Body of pancreas (tissue), 4 donors: ENCODE measurements at regions not wholly inside any gene's neighbourhood (a gene's known extent, or its start where the extent isn't known, plus 50 kb on each side); places are given as distances from the start of the nearest gene placed in this dataset.

Experiments
- POLR2A ChIP-seq, 3 donors: fragments of 450-650 bp; IDR thresholded peaks; one replicate each; pipeline ENCODE4 v1.6.1; 2016; ENCODE audit warnings: antibody characterized with exemption in 3 of 3, mild to moderate bottlenecking in 2 of 3
- TF ChIP-seq, protein P1 (sequence below), 7 experiments: fragments of 450-650 bp in 4 of 7; fragments of 200-600 bp in 3 of 7; sonication (generic) in 3 of 7; IDR thresholded peaks; one replicate each; pipeline ENCODE4 v1.5.1; 2016 to 2019; ENCODE audit warnings: antibody characterized with exemption in 7 of 7

DNA sequence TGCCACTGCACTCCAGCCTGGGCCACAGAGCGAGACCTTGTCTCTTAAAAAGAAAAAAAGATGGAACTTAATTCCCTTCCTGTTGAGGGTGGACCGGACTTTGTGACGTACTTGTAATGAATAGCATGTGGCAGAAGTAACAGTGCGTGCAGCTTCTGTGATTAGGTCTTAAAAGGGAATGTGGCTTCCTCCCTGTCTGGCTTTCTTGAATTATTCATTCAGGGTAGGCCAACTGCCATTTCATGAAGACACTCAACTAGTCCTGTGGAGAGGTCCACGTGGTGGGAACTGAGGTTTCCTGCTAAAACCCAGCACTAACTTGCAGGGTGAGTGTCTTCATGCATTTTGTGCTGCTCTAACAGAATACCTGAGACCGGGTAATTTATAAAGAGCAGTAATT is 98.9 kb upstream of the PIAS1 start:
- TF ChIP-seq, protein P1, sequence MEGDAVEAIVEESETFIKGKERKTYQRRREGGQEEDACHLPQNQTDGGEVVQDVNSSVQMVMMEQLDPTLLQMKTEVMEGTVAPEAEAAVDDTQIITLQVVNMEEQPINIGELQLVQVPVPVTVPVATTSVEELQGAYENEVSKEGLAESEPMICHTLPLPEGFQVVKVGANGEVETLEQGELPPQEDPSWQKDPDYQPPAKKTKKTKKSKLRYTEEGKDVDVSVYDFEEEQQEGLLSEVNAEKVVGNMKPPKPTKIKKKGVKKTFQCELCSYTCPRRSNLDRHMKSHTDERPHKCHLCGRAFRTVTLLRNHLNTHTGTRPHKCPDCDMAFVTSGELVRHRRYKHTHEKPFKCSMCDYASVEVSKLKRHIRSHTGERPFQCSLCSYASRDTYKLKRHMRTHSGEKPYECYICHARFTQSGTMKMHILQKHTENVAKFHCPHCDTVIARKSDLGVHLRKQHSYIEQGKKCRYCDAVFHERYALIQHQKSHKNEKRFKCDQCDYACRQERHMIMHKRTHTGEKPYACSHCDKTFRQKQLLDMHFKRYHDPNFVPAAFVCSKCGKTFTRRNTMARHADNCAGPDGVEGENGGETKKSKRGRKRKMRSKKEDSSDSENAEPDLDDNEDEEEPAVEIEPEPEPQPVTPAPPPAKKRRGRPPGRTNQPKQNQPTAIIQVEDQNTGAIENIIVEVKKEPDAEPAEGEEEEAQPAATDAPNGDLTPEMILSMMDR (IDR thresholded peaks at IDR 0.05) = no peak
- TF ChIP-seq POLR2A (IDR thresholded peaks at IDR 0.05) = no peak
